K562 (cell line): ENCODE measurements at regions not wholly inside any gene's neighbourhood (a gene's known extent, or its start where the extent isn't known, plus 50 kb on each side); places are given as distances from the start of the nearest gene placed in this dataset.

Source experiments
- KAT8 ChIP-seq: fragments of 450-650 bp; IDR thresholded peaks from 2 replicates; pipeline ENCODE4 v1.6.1; 2016; ENCODE audit warnings: low read depth, mild to moderate bottlenecking
- MAZ ChIP-seq, 2 experiments: fragments of 450-650 bp in 1 of 2; sonication (generic) in 1 of 2; formaldehyde crosslinking; IDR thresholded peaks in 1 of 2; conservative IDR thresholded peaks in 1 of 2; 2 replicates each; pipeline versions ENCODE4 v1.4.0 to v1.5.0; 2020; ENCODE audit warnings: mild to moderate bottlenecking in 1 of 2, missing genetic modification reagents in 1 of 2
- NCOA4 ChIP-seq: fragments of 450-650 bp; IDR thresholded peaks from 2 replicates; pipeline ENCODE4 v1.6.1; 2018; ENCODE audit warnings: mild to moderate bottlenecking; ENCODE audit not compliant: partially characterized antibody
- NFIX ChIP-seq: fragments of 250-450 bp; sonication (Bioruptor Pico); IDR thresholded peaks from 2 replicates; pipeline ENCODE4 v1.4.0; 2020; ENCODE audit warnings: low read depth, mild to moderate bottlenecking, moderate library complexity
- NR1H2 ChIP-seq: sonication (generic); formaldehyde crosslinking; IDR thresholded peaks from 2 replicates; pipeline ENCODE4 v1.4.0; 2020; ENCODE audit warnings: mild to moderate bottlenecking, missing genetic modification reagents
- NR4A1 ChIP-seq, 2 experiments: fragments of 250-450 bp in 1 of 2; fragments of 450-650 bp in 1 of 2; sonication (Bioruptor Pico) in 1 of 2; IDR thresholded peaks; 2 replicates each; pipeline versions ENCODE4 v1.4.0 to v1.6.1; 2016 to 2020; ENCODE audit warnings: mild to moderate bottlenecking in 2 of 2, missing compliant biosample characterization in 1 of 2, missing genetic modification characterization in 1 of 2, moderate library complexity in 1 of 2
- POLR3G ChIP-seq: IDR thresholded peaks from 2 replicates; pipeline ENCODE4 v1.6.1; 2011; ENCODE audit not compliant: insufficient read length, insufficient replicate concordance; ENCODE audit errors: extremely low read depth
- PPARD ChIP-seq: fragments of 250-450 bp; sonication (Bioruptor Pico); IDR thresholded peaks from 2 replicates; pipeline ENCODE4 v1.8.0; 2022; ENCODE audit warnings: inconsistent platforms, mild to moderate bottlenecking, moderate library complexity
- TOE1 ChIP-seq, 2 experiments: fragments of 450-650 bp in 1 of 2; sonication (generic) in 1 of 2; formaldehyde crosslinking in 1 of 2; IDR thresholded peaks; 2 replicates each; pipeline versions ENCODE4 v1.7.1 to v1.8.0; 2016 to 2022; ENCODE audit warnings: borderline replicate concordance in 2 of 2, mild to moderate bottlenecking in 2 of 2, antibody characterized with exemption in 1 of 2, inconsistent platforms in 1 of 2, low read depth in 1 of 2, missing genetic modification reagents in 1 of 2, moderate library complexity in 1 of 2
- XRCC3 ChIP-seq: fragments of 450-650 bp; IDR thresholded peaks from 2 replicates; pipeline ENCODE4 v1.6.1; 2017; ENCODE audit warnings: mild to moderate bottlenecking, moderate library complexity
- ZFP30 ChIP-seq: fragments of 250-450 bp; sonication (Bioruptor Pico); IDR thresholded peaks from 2 replicates; pipeline ENCODE4 v1.8.0; 2022; ENCODE audit warnings: moderate library complexity, mild to moderate bottlenecking, inconsistent platforms, borderline replicate concordance
- ZNF184 ChIP-seq: sonication (generic); formaldehyde crosslinking; IDR thresholded peaks from 2 replicates; pipeline ENCODE4 v1.5.0; 2020; ENCODE audit warnings: missing genetic modification reagents
- TF ChIP-seq, protein P1 (sequence below): sonication (generic); formaldehyde crosslinking; IDR thresholded peaks from 2 replicates; pipeline ENCODE4 v1.8.0; 2022; ENCODE audit warnings: mild to moderate bottlenecking, missing genetic modification reagents
- TF ChIP-seq, protein P2 (sequence below): sonication (generic); formaldehyde crosslinking; IDR thresholded peaks from 2 replicates; pipeline ENCODE4 v1.4.0; 2020; ENCODE audit warnings: mild to moderate bottlenecking, missing genetic modification reagents
- TF ChIP-seq, protein P3 (sequence below): fragments of 450-650 bp; formaldehyde crosslinking; conservative IDR thresholded peaks from 2 replicates; pipeline ENCODE4 v1.4.0; 2022; ENCODE audit warnings: mild to moderate bottlenecking, missing genetic modification characterization
- TF ChIP-seq, protein P4 (sequence below): fragments of 250-450 bp; sonication (Bioruptor Pico); IDR thresholded peaks from 2 replicates; pipeline ENCODE4 v1.5.0; 2021; ENCODE audit warnings: mild to moderate bottlenecking, moderate library complexity
- TF ChIP-seq, protein P5 (sequence below): fragments of 250-450 bp; sonication (Bioruptor Pico); IDR thresholded peaks from 2 replicates; pipeline ENCODE4 v1.8.0; 2022; ENCODE audit warnings: moderate library complexity, mild to moderate bottlenecking, inconsistent platforms

DNA sequence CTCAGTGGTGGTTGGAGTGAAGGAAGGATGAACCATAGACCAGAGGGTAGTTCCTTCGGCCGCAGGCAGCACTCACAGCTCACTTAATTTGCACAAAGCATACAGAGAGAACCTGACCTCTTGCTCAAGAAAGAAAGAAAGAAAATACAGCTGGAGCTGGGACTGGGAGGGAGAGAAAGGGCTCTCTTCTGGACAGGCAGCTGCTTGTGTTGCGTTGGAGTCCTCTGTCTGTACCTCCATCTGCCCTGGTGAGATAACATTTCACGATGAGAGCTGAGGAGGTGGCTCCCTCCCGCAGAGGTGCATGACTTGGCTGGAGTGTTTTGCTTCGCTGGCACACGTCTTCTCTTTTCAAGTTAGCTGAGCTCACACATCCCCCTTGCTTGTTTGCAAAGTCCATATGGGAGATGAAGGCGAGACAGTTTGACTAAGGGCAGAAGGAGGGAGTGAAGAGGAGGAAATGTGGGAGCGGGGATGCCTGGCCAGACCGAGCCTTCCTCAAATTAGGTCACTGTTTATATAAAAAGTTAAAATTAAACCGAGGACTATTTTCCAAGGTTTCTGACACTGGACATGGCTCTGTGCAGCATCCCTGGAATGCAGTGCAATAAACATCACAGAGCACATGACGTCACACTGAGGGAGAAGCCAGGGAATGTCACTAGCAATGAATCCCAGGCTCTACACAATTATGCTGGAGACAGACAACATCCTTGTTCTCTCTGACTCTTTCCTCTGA, 359.4 kb downstream of the CD83 start (continued):
- TF ChIP-seq, protein P1, sequence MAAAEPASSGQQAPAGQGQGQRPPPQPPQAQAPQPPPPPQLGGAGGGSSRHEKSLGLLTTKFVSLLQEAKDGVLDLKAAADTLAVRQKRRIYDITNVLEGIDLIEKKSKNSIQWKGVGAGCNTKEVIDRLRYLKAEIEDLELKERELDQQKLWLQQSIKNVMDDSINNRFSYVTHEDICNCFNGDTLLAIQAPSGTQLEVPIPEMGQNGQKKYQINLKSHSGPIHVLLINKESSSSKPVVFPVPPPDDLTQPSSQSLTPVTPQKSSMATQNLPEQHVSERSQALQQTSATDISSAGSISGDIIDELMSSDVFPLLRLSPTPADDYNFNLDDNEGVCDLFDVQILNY (CRISPR knock-in tag), result no peak
- TF ChIP-seq TOE1 (IDR thresholded peaks at IDR 0.05; ENCODE audit: borderline replicate concordance) (no peak), TOE1 (CRISPR knock-in tag; IDR thresholded peaks at IDR 0.05; ENCODE audit: borderline replicate concordance, low read depth) (no peak), XRCC3 (no peak), ZNF184 (CRISPR knock-in tag) (no peak), NR4A1 (CRISPR knock-in tag; IDR thresholded peaks at IDR 0.05) (no peak), NR4A1 (tag; IDR thresholded peaks at IDR 0.05) (no peak; the same call in 1 of the 2 replicates), KAT8 (no peak), NR1H2 (CRISPR knock-in tag) (no peak), PPARD (CRISPR knock-in tag) (no peak), MAZ (CRISPR knock-in tag; conservative IDR thresholded peaks at IDR 0.05 in 1 of 2, IDR thresholded peaks at IDR 0.05 in 1 of 2) (peak; percentile 78 to 87; a peak in 3 of 4 replicates), NFIX (CRISPR knock-in tag) (no peak), POLR3G (no peak), NCOA4 (no peak), ZFP30 (CRISPR knock-in tag) (no peak)
- TF ChIP-seq, protein P2, sequence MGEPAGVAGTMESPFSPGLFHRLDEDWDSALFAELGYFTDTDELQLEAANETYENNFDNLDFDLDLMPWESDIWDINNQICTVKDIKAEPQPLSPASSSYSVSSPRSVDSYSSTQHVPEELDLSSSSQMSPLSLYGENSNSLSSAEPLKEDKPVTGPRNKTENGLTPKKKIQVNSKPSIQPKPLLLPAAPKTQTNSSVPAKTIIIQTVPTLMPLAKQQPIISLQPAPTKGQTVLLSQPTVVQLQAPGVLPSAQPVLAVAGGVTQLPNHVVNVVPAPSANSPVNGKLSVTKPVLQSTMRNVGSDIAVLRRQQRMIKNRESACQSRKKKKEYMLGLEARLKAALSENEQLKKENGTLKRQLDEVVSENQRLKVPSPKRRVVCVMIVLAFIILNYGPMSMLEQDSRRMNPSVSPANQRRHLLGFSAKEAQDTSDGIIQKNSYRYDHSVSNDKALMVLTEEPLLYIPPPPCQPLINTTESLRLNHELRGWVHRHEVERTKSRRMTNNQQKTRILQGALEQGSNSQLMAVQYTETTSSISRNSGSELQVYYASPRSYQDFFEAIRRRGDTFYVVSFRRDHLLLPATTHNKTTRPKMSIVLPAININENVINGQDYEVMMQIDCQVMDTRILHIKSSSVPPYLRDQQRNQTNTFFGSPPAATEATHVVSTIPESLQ, result no peak
- TF ChIP-seq, protein P3, sequence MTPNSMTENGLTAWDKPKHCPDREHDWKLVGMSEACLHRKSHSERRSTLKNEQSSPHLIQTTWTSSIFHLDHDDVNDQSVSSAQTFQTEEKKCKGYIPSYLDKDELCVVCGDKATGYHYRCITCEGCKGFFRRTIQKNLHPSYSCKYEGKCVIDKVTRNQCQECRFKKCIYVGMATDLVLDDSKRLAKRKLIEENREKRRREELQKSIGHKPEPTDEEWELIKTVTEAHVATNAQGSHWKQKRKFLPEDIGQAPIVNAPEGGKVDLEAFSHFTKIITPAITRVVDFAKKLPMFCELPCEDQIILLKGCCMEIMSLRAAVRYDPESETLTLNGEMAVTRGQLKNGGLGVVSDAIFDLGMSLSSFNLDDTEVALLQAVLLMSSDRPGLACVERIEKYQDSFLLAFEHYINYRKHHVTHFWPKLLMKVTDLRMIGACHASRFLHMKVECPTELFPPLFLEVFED (CRISPR knock-in tag), result no peak
- TF ChIP-seq, protein P4, sequence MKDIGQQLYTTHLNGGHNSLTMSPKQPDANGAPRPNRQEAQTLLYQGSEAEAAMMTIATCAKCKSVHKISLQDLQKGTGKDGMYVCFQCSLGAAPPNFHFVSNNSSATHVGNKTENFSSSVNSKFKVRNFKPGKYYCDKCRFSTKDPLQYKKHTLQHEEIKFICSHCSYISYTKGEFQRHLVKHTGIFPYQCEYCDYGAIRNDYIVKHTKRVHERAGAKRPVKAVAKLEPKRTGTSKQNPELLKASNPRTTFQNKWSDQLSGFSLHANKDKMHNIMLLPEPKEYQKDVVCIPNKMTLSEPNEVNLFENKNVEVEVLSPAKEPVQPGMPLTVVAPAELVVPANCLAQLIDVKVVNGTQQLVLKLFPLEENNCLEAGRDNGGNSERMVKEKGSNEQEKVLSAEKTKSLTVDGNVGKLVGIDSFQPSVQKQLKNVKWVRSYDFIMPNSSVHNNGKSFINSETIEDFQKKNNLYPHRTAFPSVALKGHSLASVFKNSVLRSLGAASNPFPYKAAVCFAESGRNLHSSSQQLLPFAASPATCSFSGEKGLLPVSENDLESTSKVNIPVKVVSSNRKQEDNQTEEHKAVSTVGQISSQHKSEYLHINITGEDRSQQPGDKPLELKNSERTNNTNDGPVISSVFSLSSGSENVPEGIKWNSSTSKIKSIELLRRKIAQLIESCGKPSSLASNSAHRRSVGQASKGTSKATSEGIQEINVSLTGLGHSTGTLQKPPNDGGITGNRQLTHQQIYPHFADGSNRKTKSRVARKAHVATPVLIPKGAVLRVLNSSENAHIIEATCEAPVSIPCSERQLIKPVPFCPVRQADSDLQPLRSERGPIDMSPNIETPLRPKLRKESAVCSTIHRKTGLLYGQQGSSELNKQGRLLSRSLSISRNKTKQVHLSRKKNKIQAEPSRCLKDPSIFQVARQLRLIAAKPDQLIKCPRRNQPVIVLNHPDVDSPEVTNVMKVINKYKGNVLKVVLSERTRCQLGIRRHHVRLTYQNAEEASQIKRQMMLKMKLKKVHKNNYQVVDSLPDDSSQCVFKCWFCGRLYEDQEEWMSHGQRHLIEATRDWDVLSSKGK (CRISPR knock-in tag), result no peak
- TF ChIP-seq, protein P5, sequence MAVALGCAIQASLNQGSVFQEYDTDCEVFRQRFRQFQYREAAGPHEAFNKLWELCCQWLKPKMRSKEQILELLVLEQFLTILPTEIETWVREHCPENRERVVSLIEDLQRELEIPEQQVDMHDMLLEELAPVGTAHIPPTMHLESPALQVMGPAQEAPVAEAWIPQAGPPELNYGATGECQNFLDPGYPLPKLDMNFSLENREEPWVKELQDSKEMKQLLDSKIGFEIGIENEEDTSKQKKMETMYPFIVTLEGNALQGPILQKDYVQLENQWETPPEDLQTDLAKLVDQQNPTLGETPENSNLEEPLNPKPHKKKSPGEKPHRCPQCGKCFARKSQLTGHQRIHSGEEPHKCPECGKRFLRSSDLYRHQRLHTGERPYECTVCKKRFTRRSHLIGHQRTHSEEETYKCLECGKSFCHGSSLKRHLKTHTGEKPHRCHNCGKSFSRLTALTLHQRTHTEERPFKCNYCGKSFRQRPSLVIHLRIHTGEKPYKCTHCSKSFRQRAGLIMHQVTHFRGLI, result no peak
